DMS114 treated with DMSO at 0.1 percent for 48 hours (cell line): ENCODE measurements at regions not wholly inside any gene's neighbourhood (a gene's known extent, or its start where the extent isn't known, plus 50 kb on each side); places are given as distances from the start of the nearest gene placed in this dataset.
"Not testable (repeated sequence)": the region's sequence is repeated elsewhere in the genome, so short reads cannot be mapped to it uniquely, and the experiment has no call there.

Source experiments
- DNase-seq: peaks from one replicate; lab custom pipeline; 2025; ENCODE audit not compliant: unreplicated experiment; lab: John Stamatoyannopoulos, UW

DNA sequence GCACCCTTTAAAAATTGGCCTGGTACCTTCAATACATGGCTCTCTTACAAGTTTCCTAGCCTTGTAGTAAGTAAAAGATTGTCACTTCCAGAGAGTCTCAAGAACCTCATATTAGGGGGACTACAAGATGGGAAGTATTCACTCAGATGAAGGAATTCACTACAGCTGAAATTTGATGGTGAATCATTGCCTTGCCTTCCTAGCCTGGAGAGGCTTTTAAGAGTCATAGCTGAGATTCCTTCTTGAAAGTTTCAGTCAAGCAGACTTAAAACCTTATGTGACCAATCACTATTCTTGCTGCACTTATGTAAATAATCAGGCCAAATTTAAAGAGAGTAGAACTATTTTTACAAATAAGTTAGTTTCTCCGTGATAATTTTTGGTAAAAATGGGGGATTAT, 451.6 kb downstream of the TRHDE start:
- no peak for DNase-seq

DNA sequence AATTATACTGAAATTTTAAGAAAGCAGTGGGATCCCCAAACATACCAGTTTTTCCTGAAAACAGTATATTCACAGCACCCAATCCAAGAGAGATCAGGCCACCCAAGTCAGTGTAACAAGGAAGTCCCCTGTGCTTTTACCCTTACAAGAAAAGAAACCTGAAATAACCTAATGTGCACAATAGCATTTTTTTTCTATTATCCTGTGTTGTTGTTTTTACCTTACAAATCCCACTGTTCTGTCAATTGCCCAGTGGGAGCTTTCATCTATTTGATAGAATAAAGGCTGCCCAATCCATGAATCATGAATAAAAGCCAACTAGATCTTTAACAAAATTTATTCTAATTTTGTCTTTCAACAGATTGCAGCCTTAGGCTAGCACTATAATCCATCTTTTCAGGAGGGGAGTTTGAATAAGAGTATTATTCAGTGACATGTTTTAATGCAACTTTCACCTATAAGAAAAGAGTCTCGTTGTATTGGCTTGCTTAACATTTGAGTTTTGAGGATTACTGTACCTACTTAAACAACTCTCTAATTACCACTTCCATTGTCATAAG, 457.4 kb downstream of the TRHDE start:
- DNase-seq: no peak

DNA sequence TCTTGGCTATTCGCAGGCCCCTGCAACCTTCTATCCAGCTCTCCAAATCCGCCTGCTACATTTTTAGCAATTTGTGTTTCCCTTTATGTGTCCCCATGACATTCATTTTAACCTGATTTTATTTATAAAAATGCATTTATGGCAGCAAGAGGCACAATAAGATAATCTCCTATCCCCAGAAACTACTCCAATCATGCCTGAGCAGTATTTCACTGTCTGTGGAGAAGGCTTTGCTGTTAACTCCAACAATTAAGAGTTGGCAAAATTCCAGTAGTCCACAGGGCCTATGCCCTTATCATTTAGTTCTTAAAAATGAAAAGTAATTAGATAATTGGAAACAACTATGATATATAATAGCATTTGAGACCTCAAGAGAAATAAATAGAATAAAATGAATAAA, 462.4 kb downstream of the TRHDE start:
- no peak for DNase-seq

DNA sequence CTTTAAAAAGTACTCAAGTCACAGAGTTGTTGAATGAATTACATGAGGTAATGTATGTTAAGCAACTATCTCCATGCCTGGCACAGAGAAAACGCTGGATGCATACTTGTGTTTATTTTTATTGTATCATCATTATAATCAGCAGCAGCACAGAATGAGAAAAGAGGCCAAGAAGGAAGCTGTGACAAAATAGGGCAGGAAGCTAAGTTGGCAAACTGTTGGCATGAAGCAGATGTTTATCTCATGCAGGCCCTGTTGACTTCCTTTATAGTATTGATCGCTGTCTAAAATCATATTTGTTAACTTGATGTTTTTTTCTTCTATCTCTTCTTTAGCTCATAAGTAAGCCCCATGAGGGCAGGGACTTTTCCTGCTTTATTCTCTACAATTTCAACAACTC, 466.6 kb downstream of the TRHDE start:
- DNase-seq: no peak

DNA sequence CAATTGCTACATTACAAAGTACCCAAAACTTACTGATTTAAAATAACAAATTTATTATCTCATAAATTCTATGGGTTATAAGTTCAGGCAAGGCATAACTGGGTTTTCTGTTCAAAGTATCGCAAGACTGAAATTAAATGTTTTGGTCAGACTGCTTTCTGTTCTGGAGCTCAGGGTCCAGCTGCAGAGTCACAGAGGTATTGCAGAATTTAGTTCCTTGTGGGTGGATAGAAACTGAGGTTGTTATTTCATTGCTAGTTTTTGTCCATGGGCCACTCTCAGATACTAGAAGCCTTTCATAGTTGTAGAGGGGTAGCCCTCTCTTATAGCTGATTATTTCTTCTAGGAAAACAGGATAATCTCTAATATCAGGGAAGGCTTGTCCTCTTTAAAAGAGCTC, 467.9 kb downstream of the TRHDE start:
- DNase-seq: no peak

DNA sequence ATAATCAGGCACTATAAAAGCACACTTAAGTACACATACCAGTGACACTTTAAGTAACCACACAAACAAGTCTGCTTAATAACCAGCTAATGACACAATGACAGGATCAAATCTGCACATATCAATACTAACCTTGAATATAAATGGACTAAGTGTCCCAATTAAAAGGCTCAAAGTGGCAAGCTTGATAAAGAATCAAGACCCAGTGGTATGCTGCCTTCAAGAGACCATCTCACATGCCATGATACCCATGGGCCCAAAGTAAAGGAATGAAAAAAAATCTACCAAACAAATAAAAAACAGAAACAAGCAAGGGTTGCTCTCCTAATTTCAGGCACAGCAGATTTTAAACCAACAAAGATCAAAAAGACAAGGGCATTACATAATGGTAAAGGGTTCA, 470.4 kb downstream of the TRHDE start:
- no peak for DNase-seq

DNA sequence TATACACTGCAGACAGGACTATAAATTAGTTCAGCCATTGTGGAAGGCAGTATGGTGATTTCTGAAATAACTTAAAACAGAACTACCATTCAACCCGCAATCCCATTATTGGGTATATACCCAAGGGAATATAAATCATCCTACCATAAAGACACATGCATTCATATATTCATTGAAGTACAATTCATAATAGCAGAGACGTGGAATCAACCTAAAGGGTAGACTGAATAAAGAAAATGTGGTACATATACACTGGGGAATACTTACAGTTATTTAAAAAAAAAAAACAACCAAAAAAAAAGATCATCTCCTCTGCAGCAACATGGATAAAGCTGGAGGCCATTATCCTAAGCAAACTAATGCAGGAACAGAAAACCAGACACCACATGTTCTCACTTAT, 473.9 kb downstream of the TRHDE start:
- no peak for DNase-seq

DNA sequence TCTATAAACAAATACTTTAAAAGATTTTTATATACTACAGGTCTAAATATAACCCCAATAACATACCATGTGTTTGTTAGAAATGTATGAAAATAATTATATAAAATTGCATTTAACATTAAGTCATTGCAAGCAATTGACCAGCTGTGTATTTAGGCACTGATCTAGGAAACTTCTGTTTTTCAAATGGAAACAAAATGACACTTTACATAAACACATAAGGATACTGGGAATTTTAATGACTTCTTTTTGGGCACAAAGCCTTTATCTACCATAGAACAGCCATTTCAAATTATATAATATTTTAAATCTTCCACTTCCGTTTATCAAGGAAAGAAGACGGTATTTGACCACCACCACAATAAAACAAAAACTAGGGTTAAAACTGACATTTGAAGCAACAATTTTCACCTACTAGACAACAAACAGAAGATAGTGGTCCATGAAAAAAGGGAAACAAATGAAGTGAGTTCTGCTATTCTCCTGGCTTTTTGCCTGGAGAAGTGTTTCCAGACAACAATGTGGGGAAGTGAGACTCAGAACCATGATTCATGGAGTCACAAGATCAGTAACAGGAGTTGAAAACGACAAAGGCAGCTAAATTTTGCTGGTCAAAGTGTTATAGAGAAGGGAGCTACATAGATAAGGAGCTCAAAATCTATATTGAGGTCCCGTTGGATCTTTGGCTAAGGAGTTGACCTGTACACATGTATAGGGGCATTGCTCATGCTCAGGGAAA, 475.1 kb downstream of the TRHDE start:
- DNase-seq: no peak

DNA sequence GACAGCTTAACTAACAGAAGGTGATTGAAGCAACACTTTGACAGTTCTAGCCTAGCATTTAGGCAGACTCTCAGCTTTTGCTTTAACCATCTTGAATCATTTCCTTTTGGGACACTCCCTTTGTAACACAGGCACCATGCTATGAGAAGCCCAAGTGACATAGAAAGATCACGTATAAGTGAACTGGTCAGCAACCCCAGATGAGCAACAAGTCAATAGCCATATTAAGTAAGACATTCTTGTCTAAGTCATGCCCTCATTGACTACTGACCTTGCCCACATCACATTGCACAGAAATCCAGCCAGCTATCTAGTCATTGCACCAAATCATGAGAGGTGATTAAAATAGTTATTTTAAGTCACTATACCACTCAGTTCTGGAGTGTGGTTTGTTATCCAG, 476.8 kb downstream of the TRHDE start:
- DNase-seq: no peak

DNA sequence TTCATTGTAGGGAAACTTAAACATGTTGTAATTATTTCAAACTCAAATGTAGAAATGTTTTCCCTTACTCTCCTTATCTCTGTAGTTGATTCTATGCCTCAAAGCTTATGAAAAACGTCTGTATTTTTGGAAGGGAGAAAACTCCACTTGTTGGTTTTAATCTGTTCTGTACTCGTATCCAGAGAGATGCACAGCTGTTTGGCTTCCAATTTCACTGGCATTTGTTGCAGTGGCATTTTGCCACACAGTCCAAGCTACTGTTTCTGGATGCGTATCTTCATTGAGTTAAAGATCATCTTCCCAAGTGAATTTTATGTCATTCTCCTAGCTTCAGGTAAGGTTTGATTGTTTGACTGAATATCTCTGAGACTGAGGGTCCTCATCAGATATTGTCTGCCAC, 481.4 kb downstream of the TRHDE start:
- DNase-seq: no peak

DNA sequence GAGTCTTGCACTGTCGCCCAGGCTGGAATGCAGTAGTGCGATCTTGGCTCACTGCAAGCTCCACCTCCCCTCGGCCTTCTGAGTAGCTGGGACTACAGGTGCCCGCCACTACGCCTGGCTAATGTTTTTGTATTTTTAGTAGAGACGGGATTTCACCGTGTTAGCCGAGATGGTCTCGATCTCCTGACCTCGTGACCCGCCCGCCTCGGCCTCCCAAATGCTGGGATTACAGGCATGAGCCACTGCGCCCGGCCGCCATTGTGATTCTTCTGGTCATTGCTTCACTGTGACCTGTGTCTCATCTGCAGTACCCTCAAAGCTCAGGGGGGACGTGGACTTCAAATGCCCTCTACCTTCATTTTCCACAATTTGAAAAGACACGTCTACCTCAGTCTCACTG, 481.9 kb downstream of the TRHDE start:
- not testable (repeated sequence) for DNase-seq

DNA sequence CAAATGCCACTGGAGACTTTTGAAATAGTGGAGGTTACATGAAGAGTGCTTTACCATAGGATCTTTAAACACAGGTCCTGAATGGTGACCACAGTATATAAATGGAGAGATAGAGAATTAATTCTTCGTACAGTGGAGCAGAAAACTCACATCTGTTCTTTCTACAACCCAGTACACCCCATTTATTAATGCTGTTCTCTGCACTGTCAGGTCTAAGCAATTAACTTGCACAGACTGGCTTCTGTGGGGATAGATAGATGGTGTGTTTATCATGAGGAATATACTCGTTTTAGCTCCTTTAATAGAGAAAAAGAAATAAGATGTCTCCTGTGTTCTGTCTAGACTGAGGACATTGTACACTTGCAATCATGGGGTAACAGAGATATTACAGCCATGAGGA, 494.3 kb downstream of the TRHDE start:
- no peak for DNase-seq

DNA sequence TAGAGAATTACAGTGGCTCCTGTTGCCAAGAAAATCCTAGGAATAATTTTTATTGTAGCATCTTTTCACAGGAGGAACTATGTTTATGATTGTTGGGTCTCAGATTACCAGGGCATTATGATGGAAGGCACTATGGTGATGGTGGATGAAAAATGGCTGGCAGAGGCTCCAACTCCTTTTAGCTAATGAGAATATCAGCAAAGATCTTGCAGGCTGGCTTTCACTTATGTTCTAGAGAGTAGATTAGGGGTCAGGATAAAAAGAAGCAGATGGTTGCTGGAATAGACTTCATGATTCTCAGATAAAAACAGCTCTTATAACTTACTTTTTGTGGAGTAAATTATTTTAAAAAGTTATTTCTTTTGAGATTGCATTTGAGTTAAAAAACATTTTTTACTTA, 501.9 kb downstream of the TRHDE start:
- DNase-seq: no peak

DNA sequence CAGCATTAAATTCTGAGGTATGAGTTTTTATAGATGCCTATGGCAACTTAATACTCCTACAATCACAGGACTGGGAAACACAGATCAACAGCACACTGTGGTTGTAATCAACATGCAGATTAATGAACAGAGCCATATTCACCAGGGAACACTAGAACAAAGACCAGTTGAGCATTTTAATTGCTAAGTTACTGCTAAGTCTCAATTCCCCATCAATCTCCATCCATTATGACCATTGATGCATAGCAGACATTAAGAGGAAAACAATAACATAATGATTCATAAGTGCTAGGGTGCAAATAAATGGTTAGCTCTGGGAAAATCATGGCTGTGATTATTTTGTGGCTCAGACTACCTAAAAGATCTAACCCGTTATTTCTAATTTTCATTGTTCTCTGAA, 505.6 kb downstream of the TRHDE start:
- DNase-seq: no peak

DNA sequence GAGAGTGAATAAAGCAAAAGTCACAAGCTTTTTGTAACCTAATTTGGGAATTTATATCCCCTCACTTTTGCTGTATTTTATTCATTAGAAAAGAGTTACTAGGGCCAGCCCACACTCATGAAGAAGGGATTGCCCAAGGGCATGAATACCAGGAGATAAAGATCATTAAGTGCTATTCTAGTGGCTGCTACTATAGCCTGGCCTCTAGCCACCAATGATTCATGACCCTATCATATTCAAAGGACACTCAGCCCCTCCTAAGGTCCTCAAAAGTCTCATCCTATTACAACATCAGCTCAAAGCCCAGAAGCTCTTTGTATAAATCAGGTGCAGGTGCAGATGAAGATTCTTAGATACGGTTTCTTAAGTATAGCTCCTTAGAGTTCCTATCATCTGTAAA, 518.1 kb downstream of the TRHDE start:
- DNase-seq: no peak

DNA sequence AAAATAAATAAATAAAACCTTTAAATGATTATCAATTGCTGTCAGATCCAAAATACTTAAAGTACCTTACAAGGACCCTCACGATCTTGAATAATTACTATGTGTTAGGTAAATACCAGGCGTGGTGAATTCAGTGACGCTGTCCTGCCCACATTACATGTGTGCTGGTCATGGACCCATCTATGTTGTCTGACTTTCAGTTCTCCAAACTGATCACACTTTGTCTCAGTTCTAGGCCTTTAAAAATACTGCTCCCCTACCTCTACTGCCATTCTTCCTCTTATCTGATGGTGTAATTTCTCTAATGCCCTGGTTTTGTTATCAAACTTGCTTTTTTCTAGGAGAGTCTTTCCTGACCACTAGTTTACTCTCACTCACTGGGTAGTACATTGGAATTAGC, 520.7 kb downstream of the TRHDE start:
- DNase-seq: no peak

DNA sequence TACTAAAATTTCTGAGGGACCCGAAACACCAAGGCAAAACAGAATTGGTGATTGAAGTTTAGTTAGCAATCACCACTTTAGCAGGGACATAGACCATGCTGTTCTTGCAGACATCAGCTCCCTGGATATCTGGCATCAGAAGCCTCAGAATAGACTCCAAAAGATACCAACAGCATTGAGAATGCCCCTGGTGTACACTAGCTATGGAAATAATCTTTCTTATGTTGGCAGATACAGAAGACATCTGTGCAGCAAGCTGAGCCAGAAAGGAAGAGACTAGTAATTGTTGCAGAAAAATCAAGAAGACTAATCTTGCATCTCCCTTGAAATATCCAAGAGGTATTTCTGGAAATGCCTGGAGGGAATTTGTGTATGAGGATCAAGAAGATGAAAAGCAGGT, 521.6 kb downstream of the TRHDE start:
- no peak for DNase-seq

DNA sequence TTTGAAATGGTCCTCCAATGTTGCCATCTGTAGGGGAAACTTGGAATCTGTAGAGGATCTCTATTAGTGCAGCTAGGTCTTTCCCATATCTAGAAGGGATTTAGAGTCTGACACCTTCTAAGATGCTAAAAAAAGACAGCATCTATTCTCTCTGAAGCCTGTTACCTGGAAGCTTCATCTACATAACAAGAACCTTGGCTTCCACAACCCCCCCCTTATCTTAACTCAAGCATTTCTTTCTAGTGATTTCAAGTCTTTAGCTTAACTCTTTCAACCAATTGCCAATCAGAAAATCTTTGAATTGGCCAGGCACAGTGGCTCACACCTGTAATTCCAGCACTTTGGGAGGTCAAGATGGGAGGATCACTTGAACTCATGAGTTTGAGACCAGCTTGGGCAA, 543.3 kb downstream of the TRHDE start:
- DNase-seq: no peak

DNA sequence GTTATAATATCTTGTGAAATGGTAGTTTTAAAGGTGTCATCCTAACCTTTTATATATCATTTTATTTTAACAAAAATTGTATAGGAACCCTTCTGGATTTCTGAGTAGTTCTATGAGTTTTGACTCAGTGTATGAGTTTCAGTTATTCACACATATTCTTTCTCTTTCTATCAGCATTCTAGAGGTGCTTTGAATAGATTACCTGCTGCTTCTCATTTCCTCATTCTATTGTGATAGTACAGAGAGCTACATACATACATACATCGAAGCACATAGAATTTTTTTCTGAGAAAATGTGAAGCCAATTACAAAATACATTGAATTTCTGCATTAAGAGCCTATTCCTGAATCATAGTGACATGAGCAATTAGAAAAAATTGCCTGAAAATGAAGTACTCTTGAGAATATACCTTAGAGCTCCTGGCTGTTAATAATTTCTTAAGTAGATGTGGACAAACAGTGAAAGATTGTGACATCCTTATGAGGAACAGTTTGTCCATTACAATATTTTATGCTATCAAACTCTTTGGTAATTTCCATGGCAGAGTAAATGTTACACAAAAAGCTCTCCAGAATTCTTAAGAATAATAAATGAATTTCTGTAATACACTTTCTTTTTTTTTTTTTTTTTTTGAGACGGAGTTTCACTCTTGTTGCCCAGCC, 556.6 kb downstream of the TRHDE start:
- no peak for DNase-seq

DNA sequence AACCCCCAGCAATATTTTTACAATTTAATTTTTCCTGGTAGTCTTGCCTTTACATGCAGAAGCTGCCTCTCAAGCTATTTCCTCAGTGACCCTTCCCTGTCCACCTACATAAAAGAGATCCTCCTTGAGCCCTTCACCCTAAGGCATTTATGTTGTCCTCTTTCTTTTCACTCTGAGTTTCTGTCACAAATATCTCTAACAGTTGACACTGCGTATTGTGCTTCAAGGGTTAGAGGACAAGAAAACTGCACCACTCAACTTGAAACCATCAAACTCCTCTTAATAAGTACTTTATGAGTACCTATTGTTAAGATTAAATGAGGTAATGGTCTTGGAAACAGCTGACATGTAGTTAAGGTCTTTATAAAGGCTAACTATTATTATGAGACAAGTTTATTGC, 557.7 kb downstream of the TRHDE start:
- no peak for DNase-seq

DNA sequence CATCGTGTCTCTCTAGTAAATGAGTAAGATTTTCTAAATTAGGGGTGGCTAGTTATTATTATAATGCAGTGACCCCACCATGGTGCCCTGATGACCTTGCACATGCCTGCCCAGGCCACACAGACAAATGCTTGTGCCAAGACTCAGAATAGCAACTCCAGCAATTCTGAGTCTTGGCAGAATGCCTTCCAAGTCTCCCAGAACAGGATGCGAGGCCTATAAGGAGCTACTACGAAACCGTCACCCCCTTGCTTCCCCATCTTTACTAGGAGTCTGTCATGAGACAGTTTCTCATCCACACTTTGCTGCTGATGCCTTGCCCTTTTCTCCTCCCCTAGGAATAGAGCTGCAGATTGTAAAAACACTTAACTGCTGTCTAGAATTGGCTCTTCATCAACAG, 559.9 kb downstream of the TRHDE start:
- DNase-seq: no peak

DNA sequence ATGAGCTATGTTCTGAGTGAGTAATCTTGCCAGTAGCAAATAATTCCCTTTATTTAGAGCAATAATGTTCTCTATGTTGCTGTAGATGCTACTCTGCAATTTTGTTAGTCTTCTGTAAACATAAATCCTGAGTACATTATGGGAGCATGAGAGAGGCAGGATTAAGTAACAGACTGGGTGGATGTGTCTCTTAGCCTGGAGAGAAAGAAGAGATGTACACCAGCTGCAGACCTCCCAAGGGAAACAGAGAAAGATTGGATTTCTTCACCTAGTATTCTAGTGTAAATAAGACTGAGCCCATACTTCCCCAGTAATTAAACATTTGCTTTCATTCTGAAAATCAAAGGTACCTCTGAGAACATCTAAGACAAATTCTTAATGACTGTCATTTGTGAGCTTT, 564.0 kb downstream of the TRHDE start:
- no peak for DNase-seq

DNA sequence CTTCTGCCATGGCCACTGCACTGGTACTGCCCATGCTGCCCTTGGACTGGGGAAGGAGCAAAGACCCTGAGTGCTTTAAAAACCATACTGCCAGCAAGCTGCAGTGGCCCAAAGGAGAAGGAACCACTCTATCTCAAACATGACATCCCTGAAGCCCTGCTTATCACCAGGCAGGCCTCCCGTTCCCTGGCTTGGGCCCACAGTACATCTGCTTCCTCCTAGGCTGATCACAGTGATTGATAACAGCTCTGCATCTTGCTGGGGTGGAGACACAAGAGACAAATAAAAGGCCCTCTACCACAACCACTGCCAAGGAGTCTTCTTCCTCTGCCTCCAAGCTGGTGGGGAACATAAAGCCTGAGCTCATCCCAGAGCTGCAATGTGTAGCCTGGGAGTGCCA, 567.5 kb downstream of the TRHDE start:
- no peak for DNase-seq
